ENCODE measurements at regions not wholly inside any gene's neighbourhood (a gene's known extent, or its start where the extent isn't known, plus 50 kb on each side); places are given as distances from the start of the nearest gene placed in this dataset.

DNA sequence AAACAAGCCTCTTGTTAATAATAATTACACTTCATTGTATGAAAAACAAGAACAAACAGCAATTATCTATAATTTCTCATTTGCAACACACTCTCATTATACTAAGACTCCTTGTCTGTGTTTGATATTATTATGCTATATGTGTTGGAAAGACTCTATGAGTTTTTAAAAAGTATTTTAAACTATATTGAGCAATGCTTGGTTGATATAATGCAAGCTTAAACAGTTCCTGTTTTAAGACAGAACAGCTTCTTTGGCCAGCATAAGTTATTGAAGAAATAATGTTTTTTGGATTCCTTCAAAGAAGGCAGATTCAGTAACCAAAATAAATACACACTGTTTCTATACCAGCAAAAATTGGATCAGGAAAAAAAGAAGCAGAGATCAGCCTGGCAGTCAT is 871.4 kb downstream of the MAT2B start:
- H3K4me1 ChIP-seq (ENCODE audit: control insufficient read depth, extremely low read depth, insufficient read depth, low read length), result no peaks in the 10 kb centered on the region
- H3K9me1 ChIP-seq (replicated peaks; ENCODE audit: control insufficient read depth, extremely low read depth, insufficient read depth, low read length), result no peaks in the 10 kb centered on the region
- H3K4me2 ChIP-seq (ENCODE audit: insufficient read depth, low read length), result no peak overlapping the region
- ChIA-PET CTCF (no interaction called here), POLR2A (no interaction called here)
- no peak overlapping the region for H2AFZ ChIP-seq (ENCODE audit: low read depth, low read length)
- H3K27ac ChIP-seq (ENCODE audit: insufficient read depth, low read depth, low read length), result no peak overlapping the region
- no peaks in the 10 kb centered on the region for H3K9me3 ChIP-seq (replicated peaks; ENCODE audit: control insufficient read depth, insufficient read depth, low read length)
- no peaks in the 10 kb centered on the region for H3K79me2 ChIP-seq (ENCODE audit: control insufficient read depth, insufficient read depth, low read length)
- TF ChIP-seq JUN (IDR thresholded peaks at IDR 0.05; ENCODE audit: borderline replicate concordance, insufficient read depth, insufficient read length, low read depth) (no peak), POLR2AphosphoS5 (IDR thresholded peaks at IDR 0.05; ENCODE audit: insufficient read depth, low read depth, low read length) (no peak), EZH2 (IDR thresholded peaks at IDR 0.05; ENCODE audit: borderline replicate concordance, low read depth, low read length, severe bottlenecking) (no peak), GATA2 (IDR thresholded peaks at IDR 0.05; ENCODE audit: insufficient read depth, insufficient read length, low read depth, low read length) (no peak), MYC (IDR thresholded peaks at IDR 0.05; ENCODE audit: low read depth, low read length) (no peak), POLR2A (IDR thresholded peaks at IDR 0.05; ENCODE audit: low read depth, low read length) (no peak), FOS (IDR thresholded peaks at IDR 0.05; ENCODE audit: borderline replicate concordance, insufficient read depth, low read length) (no peak)
- TF ChIP-seq, protein P1, sequence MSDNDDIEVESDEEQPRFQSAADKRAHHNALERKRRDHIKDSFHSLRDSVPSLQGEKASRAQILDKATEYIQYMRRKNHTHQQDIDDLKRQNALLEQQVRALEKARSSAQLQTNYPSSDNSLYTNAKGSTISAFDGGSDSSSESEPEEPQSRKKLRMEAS (IDR thresholded peaks at IDR 0.05; ENCODE audit: insufficient read depth, insufficient read length), result no peak
- TF ChIP-seq, protein P2, sequence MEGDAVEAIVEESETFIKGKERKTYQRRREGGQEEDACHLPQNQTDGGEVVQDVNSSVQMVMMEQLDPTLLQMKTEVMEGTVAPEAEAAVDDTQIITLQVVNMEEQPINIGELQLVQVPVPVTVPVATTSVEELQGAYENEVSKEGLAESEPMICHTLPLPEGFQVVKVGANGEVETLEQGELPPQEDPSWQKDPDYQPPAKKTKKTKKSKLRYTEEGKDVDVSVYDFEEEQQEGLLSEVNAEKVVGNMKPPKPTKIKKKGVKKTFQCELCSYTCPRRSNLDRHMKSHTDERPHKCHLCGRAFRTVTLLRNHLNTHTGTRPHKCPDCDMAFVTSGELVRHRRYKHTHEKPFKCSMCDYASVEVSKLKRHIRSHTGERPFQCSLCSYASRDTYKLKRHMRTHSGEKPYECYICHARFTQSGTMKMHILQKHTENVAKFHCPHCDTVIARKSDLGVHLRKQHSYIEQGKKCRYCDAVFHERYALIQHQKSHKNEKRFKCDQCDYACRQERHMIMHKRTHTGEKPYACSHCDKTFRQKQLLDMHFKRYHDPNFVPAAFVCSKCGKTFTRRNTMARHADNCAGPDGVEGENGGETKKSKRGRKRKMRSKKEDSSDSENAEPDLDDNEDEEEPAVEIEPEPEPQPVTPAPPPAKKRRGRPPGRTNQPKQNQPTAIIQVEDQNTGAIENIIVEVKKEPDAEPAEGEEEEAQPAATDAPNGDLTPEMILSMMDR (IDR thresholded peaks at IDR 0.05; ENCODE audit: extremely low read depth in 1 of 2, insufficient read depth in 1 of 2, low read depth in 1 of 2, low read length in 2 of 2), result no peak
- no peak overlapping the region for H3K4me3 ChIP-seq (replicated peaks in 1 of 3; ENCODE audit: insufficient read depth in 1 of 3, low read depth in 1 of 3, low read length in 3 of 3)
- H3K36me3 ChIP-seq (ENCODE audit: control insufficient read depth in 2 of 2, extremely low read depth in 1 of 2, insufficient read depth in 2 of 2, low read length in 2 of 2), result no peaks in the 10 kb centered on the region
- no peaks in the 10 kb centered on the region for H4K20me1 ChIP-seq (replicated peaks; ENCODE audit: control insufficient read depth, extremely low read depth, insufficient read depth, low read length)
- H3K9ac ChIP-seq (replicated peaks; ENCODE audit: extremely low read depth, insufficient read depth, low read length), result no peak overlapping the region
- FAIRE-seq (no peak), DNase-seq (ENCODE audit: low read depth, low spot score) (no peak)
- dilution Hi-C loops (cut with MboI; ENCODE audit: extremely low pct_ligation_motif_present, low sequenced_read_pairs), result no loop called here
- intact Hi-C loops (cut with micrococcal nuclease), result no loop called here
- BruUV-seq (replicated peaks), result no TSS peak
- H3K27me3 ChIP-seq (ENCODE audit: control insufficient read depth in 2 of 2, insufficient read depth in 2 of 2, low read length in 2 of 2), result no peaks in the 10 kb centered on the region

Data from endothelial cell of umbilical vein (primary cell).